ENCODE measurements at regions not wholly inside any gene's neighbourhood (a gene's known extent, or its start where the extent isn't known, plus 50 kb on each side); places are given as distances from the start of the nearest gene placed in this dataset.

GRCh38 chr1:234713440-234713839 is 103.5 kb upstream of the IRF2BP2 start:
- in situ Hi-C loops (cut with HindIII; ENCODE audit: extremely low pct_ligation_motif_present, low pct_unique_long_range_greater_than_20kb) = loop anchor here (10.0 kb wide), 1 partner anchor 219 kb away; no protein-coding TSS in a partner anchor
- TF ChIP-seq RFXAP (CRISPR knock-in tag; IDR thresholded peaks at IDR 0.05; ENCODE audit: borderline replicate concordance) (no peak), HIVEP1 (CRISPR knock-in tag; IDR thresholded peaks at IDR 0.05) (no peak), AGO2 (optimal IDR thresholded peaks at IDR 0.05; ENCODE audit: low read depth, low read length) (peak; percentile 30), POLR2A (IDR thresholded peaks at IDR 0.05; ENCODE audit: insufficient read depth in 1 of 2, low read depth in 2 of 2, low read length in 2 of 2) (peak in 1 of 2 experiments; percentile 38; a peak in 1 of 4 replicates), NR2F6 (IDR thresholded peaks at IDR 0.05) (no peak), NR2F6 (CRISPR knock-in tag; IDR thresholded peaks at IDR 0.05) (no peak), ZZZ3 (CRISPR knock-in tag; IDR thresholded peaks at IDR 0.05; ENCODE audit: borderline replicate concordance) (no peak), LRRFIP1 (CRISPR knock-in tag; conservative IDR thresholded peaks at IDR 0.05) (no peak), ZNF687 (CRISPR knock-in tag; IDR thresholded peaks at IDR 0.05) (peak; percentile 52), SKI (IDR thresholded peaks at IDR 0.05; ENCODE audit: partially characterized antibody) (no peak), ZFP62 (CRISPR knock-in tag; IDR thresholded peaks at IDR 0.05) (no peak), POLR2G (IDR thresholded peaks at IDR 0.05; ENCODE audit: low read depth, low read length) (peak; percentile 13; the same call in 1 of the 2 replicates), RFX5 (IDR thresholded peaks at IDR 0.05; ENCODE audit: low read depth, low read length) (no peak), ZNF18 (CRISPR knock-in tag; IDR thresholded peaks at IDR 0.05; ENCODE audit: insufficient replicate concordance) (no peak), HDAC6 (IDR thresholded peaks at IDR 0.05; ENCODE audit: low read depth, low read length) (no peak), ZNF678 (CRISPR knock-in tag; IDR thresholded peaks at IDR 0.05) (no peak)

More at GRCh38 chr1:234713440-234713839, 103.5 kb upstream of the IRF2BP2 start:
- ChIA-PET CTCF (ENCODE audit: low intra/inter-chr PET ratio, low total read pairs) (no interaction called here), POLR2A (interaction anchor here (0.9 to 19.4 kb wide), 10 partner anchors 10 to 162 kb away, joined by 3 to 1137 read pairs (median 9); partner anchors contain the start of gene IRF2BP2)
- H3K4me1 ChIP-seq (ENCODE audit: insufficient read depth, low read length) = peaks cover 74% of the 10 kb centered on the region
- no peaks in the 10 kb centered on the region for H3K36me3 ChIP-seq (replicated peaks in 1 of 2; ENCODE audit: control insufficient read depth in 1 of 2, insufficient read depth in 2 of 2, low read length in 2 of 2)
- H3K27ac ChIP-seq (ENCODE audit: extremely low read length, insufficient read depth, low read length) = peak overlapping the region; percentile 16
- peak overlapping the region; percentile 99; the same call in 1 of the 2 replicates for H3K4me2 ChIP-seq (ENCODE audit: low read depth, low read length)
- no peaks in the 10 kb centered on the region for H4K20me1 ChIP-seq (ENCODE audit: insufficient read depth, low read length)
- no TSS peak for BruUV-seq (replicated peaks)
- WGBS (ENCODE audit: low lambda C conversion rate) = 93% methylated on average over 10 of the region's 11 CpGs
- no peak overlapping the region for H3K9ac ChIP-seq (ENCODE audit: insufficient read depth, low read depth, low read length)
- H3K4me3 ChIP-seq (replicated peaks in 1 of 3; ENCODE audit: insufficient read depth in 1 of 3, low read depth in 2 of 3, low read length in 3 of 3) = no peak overlapping the region
- no peak overlapping the region for H2AFZ ChIP-seq (ENCODE audit: low read length)
- no peaks in the 10 kb centered on the region; a peak in 1 of 5 replicates for H3K27me3 ChIP-seq (ENCODE audit: control insufficient read depth in 1 of 2, insufficient read depth in 2 of 2, low read length in 2 of 2)
- no peak for DNase-seq (ENCODE audit: low spot score)
- no peak for ATAC-seq
- intact Hi-C loops (cut with micrococcal nuclease; ENCODE audit: unreplicated experiment) = no loop called here
- FAIRE-seq = no peak
- peaks cover 41% of the 10 kb centered on the region for H3K79me2 ChIP-seq (ENCODE audit: insufficient read depth, low read length)
- H3K9me3 ChIP-seq (ENCODE audit: low read length) = no peaks in the 10 kb centered on the region
